ENCODE measurements at regions not wholly inside any gene's neighbourhood (a gene's known extent, or its start where the extent isn't known, plus 50 kb on each side); places are given as distances from the start of the nearest gene placed in this dataset.
"Not testable (repeated sequence)": the region's sequence is repeated elsewhere in the genome, so short reads cannot be mapped to it uniquely, and the experiment has no call there.

GRCh38 chr4:188639479-188640100 lies 500.3 kb downstream of the TRIML1 start:
- no peak overlapping the region for H3K4me3 ChIP-seq
- H3K4me1 ChIP-seq (replicated peaks in 1 of 2): peaks cover 0 to 3% of the 10 kb centered on the region in 2 donors
- ATAC-seq (replicated peaks in 6 of 8): peak in 4 of 8 experiments; percentile 47 to 85 (median 68)
- 2 to 100% (median 55%) methylated on average over 1 to 4 of the region's 4 CpGs for WGBS, 10 experiments
- in situ Hi-C loops (cut with MboI; ENCODE audit: low pct_unique_long_range_greater_than_20kb in 2 of 9, low sequenced_read_pairs in 9 of 9, unreplicated experiment in 9 of 9): no loop called here
- no peak overlapping the region for H3K27ac ChIP-seq

- Histone ChIP-seq H3K4me3 (no peak overlapping the region), H3K27ac (no peak overlapping the region), H3K4me1 (replicated peaks in 1 of 2) (peaks cover 6 to 15% of the 10 kb centered on the region in 2 donors)
- ATAC-seq (replicated peaks in 6 of 8): no peak
- 0 to 100% (median 75%) methylated on average over 1 to 2 of the region's 2 CpGs for WGBS, 10 experiments
- in situ Hi-C loops (cut with MboI; ENCODE audit: low pct_unique_long_range_greater_than_20kb in 2 of 9, low sequenced_read_pairs in 9 of 9, unreplicated experiment in 9 of 9): no loop called here
Measured at GRCh38 chr4:188647820-188648370, 508.7 kb downstream of the TRIML1 start.

GRCh38 chr4:188649635-188650034 lies 510.4 kb downstream of the TRIML1 start:
- Histone ChIP-seq H3K27ac (no peak overlapping the region), H3K4me1 (replicated peaks in 1 of 2) (peaks cover 6 to 15% of the 10 kb centered on the region in 2 donors), H3K4me3 (no peak overlapping the region)
- in situ Hi-C loops (cut with MboI; ENCODE audit: low pct_unique_long_range_greater_than_20kb in 2 of 9, low sequenced_read_pairs in 9 of 9, unreplicated experiment in 9 of 9): no loop called here
- ATAC-seq (replicated peaks in 6 of 8): peak in 5 of 8 experiments; percentile 40 to 77 (median 68)
- WGBS, 10 experiments: 14 to 83% (median 47%) methylated on average over 1 to 7 of the region's 7 CpGs; no CpG with 5 or more reads in 2 of the 10 experiments

- 0 to 84% (median 74%) methylated on average over 1 to 4 of the region's 4 CpGs for WGBS, 10 experiments
- in situ Hi-C loops (cut with MboI; ENCODE audit: low pct_unique_long_range_greater_than_20kb in 2 of 9, low sequenced_read_pairs in 9 of 9, unreplicated experiment in 9 of 9): no loop called here
- Histone ChIP-seq H3K4me3 (no peak overlapping the region), H3K4me1 (replicated peaks in 1 of 2) (peaks cover 6 to 15% of the 10 kb centered on the region in 2 donors), H3K27ac (no peak overlapping the region)
- no peak for ATAC-seq (replicated peaks in 6 of 8)
Measured at GRCh38 chr4:188650516-188650915, 511.3 kb downstream of the TRIML1 start.

- in situ Hi-C loops (cut with MboI; ENCODE audit: low pct_unique_long_range_greater_than_20kb in 2 of 9, low sequenced_read_pairs in 9 of 9, unreplicated experiment in 9 of 9): no loop called here
- 9 to 100% (median 89%) methylated on average over 1 to 4 of the region's 5 CpGs; no CpG with 5 or more reads in 1 of the 10 experiments for WGBS, 10 experiments
- Histone ChIP-seq H3K4me3 (no peak overlapping the region), H3K27ac (no peak overlapping the region), H3K4me1 (replicated peaks in 1 of 2) (no peaks in the 10 kb centered on the region)
- ATAC-seq (replicated peaks in 6 of 8): no peak
Measured at GRCh38 chr4:188657365-188657764, 518.1 kb downstream of the TRIML1 start.

- in situ Hi-C loops (cut with MboI; ENCODE audit: low pct_unique_long_range_greater_than_20kb in 2 of 9, low sequenced_read_pairs in 9 of 9, unreplicated experiment in 9 of 9): no loop called here
- Histone ChIP-seq H3K27ac (no peak overlapping the region), H3K4me1 (replicated peaks in 1 of 2) (no peaks in the 10 kb centered on the region), H3K4me3 (no peak overlapping the region)
- ATAC-seq (replicated peaks in 6 of 8): no peak
- 74 to 100% (median 90%) methylated on average over 2 to 15 of the region's 48 CpGs; no CpG with 5 or more reads in 2 of the 10 experiments for WGBS, 10 experiments
Measured at GRCh38 chr4:188658958-188659522, 519.8 kb downstream of the TRIML1 start.

- no peak overlapping the region for H3K4me3 ChIP-seq
- 0 to 82% (median 70%) methylated on average over 2 to 7 of the region's 7 CpGs; no CpG with 5 or more reads in 4 of the 10 experiments for WGBS, 10 experiments
Measured at GRCh38 chr4:188660796-188661195, 521.6 kb downstream of the TRIML1 start.

GRCh38 chr4:188661502-188661901 lies 522.3 kb downstream of the TRIML1 start:
- H3K4me3 ChIP-seq: no peak overlapping the region
- H3K4me1 ChIP-seq (replicated peaks in 1 of 2): peaks cover 10 to 11% of the 10 kb centered on the region in 2 donors
- ATAC-seq (replicated peaks in 6 of 8): no peak
- WGBS, 10 experiments: 0 to 100% (median 83%) methylated on average over 1 to 2 of the region's 2 CpGs; no CpG with 5 or more reads in 2 of the 10 experiments
- in situ Hi-C loops (cut with MboI; ENCODE audit: low pct_unique_long_range_greater_than_20kb in 2 of 9, low sequenced_read_pairs in 9 of 9, unreplicated experiment in 9 of 9): no loop called here
- H3K27ac ChIP-seq: no peak overlapping the region

More at GRCh38 chr4:188660796-188661195, 521.6 kb downstream of the TRIML1 start:
- no peak overlapping the region for H3K27ac ChIP-seq
- in situ Hi-C loops (cut with MboI; ENCODE audit: low pct_unique_long_range_greater_than_20kb in 2 of 9, low sequenced_read_pairs in 9 of 9, unreplicated experiment in 9 of 9): no loop called here
- ATAC-seq (replicated peaks in 6 of 8): peak in 3 of 8 experiments; percentile 32 to 46 (median 41)
- peaks cover 5 to 7% of the 10 kb centered on the region in 2 donors for H3K4me1 ChIP-seq (replicated peaks in 1 of 2)

- WGBS, 10 experiments: 0 to 100% (median 89%) methylated on average over 1 to 8 of the region's 9 CpGs; no CpG with 5 or more reads in 1 of the 10 experiments
- Histone ChIP-seq H3K4me3 (no peak overlapping the region), H3K4me1 (replicated peaks in 1 of 2) (peaks cover 10 to 11% of the 10 kb centered on the region in 2 donors), H3K27ac (no peak overlapping the region)
- no peak for ATAC-seq (replicated peaks in 6 of 8)
- in situ Hi-C loops (cut with MboI; ENCODE audit: low pct_unique_long_range_greater_than_20kb in 2 of 9, low sequenced_read_pairs in 9 of 9, unreplicated experiment in 9 of 9): no loop called here
Measured at GRCh38 chr4:188663369-188663768, 524.1 kb downstream of the TRIML1 start.

- Histone ChIP-seq H3K4me3 (no peak overlapping the region), H3K4me1 (replicated peaks in 1 of 2) (peaks cover 10 to 11% of the 10 kb centered on the region in 2 donors), H3K27ac (no peak overlapping the region)
- WGBS, 10 experiments: 4 to 50% (median 28%) methylated on average over 3 to 11 of the region's 13 CpGs
- in situ Hi-C loops (cut with MboI; ENCODE audit: low pct_unique_long_range_greater_than_20kb in 2 of 9, low sequenced_read_pairs in 9 of 9, unreplicated experiment in 9 of 9): no loop called here
- ATAC-seq (replicated peaks in 6 of 8): peak in 6 of 8 experiments; percentile 59 to 96 (median 88)
Measured at GRCh38 chr4:188665491-188666457, 526.5 kb downstream of the TRIML1 start.

GRCh38 chr4:188678691-188679090 lies 539.5 kb downstream of the TRIML1 start:
- WGBS, 10 experiments: 60 to 100% (median 95%) methylated on average over 2 to 3 of the region's 3 CpGs; no CpG with 5 or more reads in 3 of the 10 experiments
- ATAC-seq (replicated peaks in 6 of 8); H3K4me3 ChIP-seq; H3K4me1 ChIP-seq (replicated peaks in 1 of 2); in situ Hi-C loops (cut with MboI; ENCODE audit: low pct_unique_long_range_greater_than_20kb in 2 of 9, low sequenced_read_pairs in 9 of 9, unreplicated experiment in 9 of 9); H3K27ac ChIP-seq: not testable (repeated sequence)

- no peak overlapping the region for H3K27ac ChIP-seq
- 54 to 89% (median 62%) methylated on average over 2 to 11 of the region's 12 CpGs; no CpG with 5 or more reads in 1 of the 10 experiments for WGBS, 10 experiments
- ATAC-seq (replicated peaks in 6 of 8): peak in 1 of 8 experiments; percentile 29
- in situ Hi-C loops (cut with MboI; ENCODE audit: low pct_unique_long_range_greater_than_20kb in 2 of 9, low sequenced_read_pairs in 9 of 9, unreplicated experiment in 9 of 9): no loop called here
- no peak overlapping the region for H3K4me3 ChIP-seq
- H3K4me1 ChIP-seq (replicated peaks in 1 of 2): peaks cover 0 to 4% of the 10 kb centered on the region in 2 donors
Measured at GRCh38 chr4:188680004-188680666, 540.9 kb downstream of the TRIML1 start.

All from motor neuron (in vitro differentiated cells).